Type B pancreatic cell (in vitro differentiated cells): ENCODE measurements at regions not wholly inside any gene's neighbourhood (a gene's known extent, or its start where the extent isn't known, plus 50 kb on each side); places are given as distances from the start of the nearest gene placed in this dataset.

ENCODE experiments used
- DNase-seq: peaks from one replicate; pipeline ENCODE4 v3.0.0; 2021; ENCODE audit warnings: mixed read lengths; ENCODE audit not compliant: unreplicated experiment; ENCODE audit errors: extremely low spot score
- H3K27ac Mint-ChIP-seq: 2 replicates; pipeline ENCODE4 v1.8.0; 2021; ENCODE audit warnings: mild to moderate bottlenecking, mixed read lengths
- H3K27me3 Mint-ChIP-seq: 2 replicates; pipeline ENCODE4 v1.8.0; 2021; ENCODE audit warnings: mixed read lengths
- H3K36me3 Mint-ChIP-seq: 2 replicates; pipeline ENCODE4 v1.8.0; 2021; ENCODE audit warnings: mixed read lengths
- H3K4me1 Mint-ChIP-seq: one replicate; pipeline ENCODE4 v1.8.0; 2021; ENCODE audit warnings: mixed read lengths; ENCODE audit not compliant: unreplicated experiment
- H3K4me3 Mint-ChIP-seq: 2 replicates; pipeline ENCODE4 v1.8.0; 2021; ENCODE audit warnings: mild to moderate bottlenecking, mixed read lengths
- H3K9me3 Mint-ChIP-seq: 2 replicates; pipeline ENCODE4 v1.8.0; 2021; ENCODE audit warnings: mixed read lengths
- TF ChIP-seq, protein P1 (sequence below): fragments of 200-600 bp; sonication (generic); conservative IDR thresholded peaks from 2 replicates; pipeline ENCODE4 v1.5.0; 2021; ENCODE audit warnings: antibody characterized with exemption, mild to moderate bottlenecking

DNA sequence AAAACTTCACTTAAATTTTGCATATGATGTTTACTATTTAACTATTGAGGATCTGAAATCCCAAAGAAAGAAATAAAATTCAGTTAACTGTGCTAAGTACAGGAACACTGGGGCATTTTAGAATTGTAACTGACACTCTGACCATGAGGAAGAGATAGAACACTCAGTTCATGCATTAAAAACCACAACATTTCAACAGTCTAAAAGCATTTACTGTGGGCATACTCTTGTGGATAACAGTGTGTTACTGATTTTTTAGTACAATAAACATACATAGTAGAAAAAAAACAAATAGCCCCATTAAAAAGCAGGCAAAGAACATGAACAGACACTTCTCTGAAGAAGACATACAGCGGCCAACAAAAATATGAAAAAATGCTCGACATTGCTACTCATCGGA, 1122.7 kb upstream of the PIK3C3 start:
- Mint-ChIP-seq H3K27me3 (no peaks in the 10 kb centered on the region), H3K4me3 (no peak overlapping the region), H3K4me1 (no peaks in the 10 kb centered on the region), H3K27ac (no peak overlapping the region), H3K9me3 (peaks cover 3% of the 10 kb centered on the region), H3K36me3 (no peaks in the 10 kb centered on the region)
- no peak for DNase-seq
- TF ChIP-seq, protein P1, sequence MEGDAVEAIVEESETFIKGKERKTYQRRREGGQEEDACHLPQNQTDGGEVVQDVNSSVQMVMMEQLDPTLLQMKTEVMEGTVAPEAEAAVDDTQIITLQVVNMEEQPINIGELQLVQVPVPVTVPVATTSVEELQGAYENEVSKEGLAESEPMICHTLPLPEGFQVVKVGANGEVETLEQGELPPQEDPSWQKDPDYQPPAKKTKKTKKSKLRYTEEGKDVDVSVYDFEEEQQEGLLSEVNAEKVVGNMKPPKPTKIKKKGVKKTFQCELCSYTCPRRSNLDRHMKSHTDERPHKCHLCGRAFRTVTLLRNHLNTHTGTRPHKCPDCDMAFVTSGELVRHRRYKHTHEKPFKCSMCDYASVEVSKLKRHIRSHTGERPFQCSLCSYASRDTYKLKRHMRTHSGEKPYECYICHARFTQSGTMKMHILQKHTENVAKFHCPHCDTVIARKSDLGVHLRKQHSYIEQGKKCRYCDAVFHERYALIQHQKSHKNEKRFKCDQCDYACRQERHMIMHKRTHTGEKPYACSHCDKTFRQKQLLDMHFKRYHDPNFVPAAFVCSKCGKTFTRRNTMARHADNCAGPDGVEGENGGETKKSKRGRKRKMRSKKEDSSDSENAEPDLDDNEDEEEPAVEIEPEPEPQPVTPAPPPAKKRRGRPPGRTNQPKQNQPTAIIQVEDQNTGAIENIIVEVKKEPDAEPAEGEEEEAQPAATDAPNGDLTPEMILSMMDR: no peak

DNA sequence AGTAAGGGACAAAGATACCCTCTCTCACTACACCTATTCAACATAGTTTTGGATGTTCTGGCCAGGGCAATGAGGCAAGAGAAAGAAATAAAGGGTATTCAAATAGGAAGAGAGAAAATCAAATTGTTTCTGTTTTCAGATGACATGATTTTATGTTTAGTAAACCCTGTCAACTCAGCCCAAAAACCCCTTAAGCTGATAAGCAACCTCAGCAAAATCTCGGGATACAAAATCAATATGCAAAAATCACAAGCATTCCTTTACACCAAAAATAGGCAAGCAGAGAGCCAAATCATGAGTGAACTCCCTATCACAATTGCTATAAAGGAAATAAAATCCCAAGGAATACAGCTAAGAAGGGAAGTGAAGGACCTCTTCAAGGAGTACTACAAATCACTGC, 1130.7 kb upstream of the PIK3C3 start:
- no peak overlapping the region for H3K4me3 Mint-ChIP-seq
- H3K4me1 Mint-ChIP-seq: no peaks in the 10 kb centered on the region
- H3K36me3 Mint-ChIP-seq: no peaks in the 10 kb centered on the region
- DNase-seq: no peak
- TF ChIP-seq, protein P1: no peak
- no peak overlapping the region for H3K27ac Mint-ChIP-seq
- H3K27me3 Mint-ChIP-seq: no peaks in the 10 kb centered on the region
- H3K9me3 Mint-ChIP-seq: no peaks in the 10 kb centered on the region

DNA sequence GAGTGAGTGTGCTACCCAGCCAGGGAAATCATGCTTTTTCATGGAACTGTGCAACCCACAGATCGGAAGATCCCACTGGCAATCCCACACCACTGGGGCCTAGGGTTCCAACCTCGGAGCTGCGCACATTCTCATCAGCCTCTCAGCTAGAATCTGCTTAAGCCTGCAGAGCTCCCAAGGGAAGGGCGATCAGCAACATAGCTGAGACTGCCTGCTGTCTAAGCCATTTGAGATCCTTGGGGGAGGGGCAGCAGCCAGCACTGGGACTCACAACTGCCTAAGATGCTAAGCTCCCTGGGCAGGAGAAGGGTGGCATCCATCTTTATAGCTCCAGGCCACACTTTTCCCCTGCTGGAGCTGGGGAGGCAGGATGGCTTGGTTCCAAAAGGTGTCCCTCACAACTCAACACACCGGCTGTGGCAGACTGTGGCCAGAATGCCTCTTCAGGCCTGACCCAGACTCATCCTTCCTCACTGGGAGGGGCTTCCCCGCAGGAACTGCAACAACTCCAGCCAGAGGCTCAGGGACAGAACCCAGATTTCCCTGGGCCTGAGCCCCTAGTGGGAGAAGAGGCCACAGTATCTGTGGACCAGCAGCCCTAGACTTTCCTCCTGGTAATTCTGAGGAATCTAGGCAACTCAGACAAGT, 1133.3 kb upstream of the PIK3C3 start:
- no peak overlapping the region for H3K4me3 Mint-ChIP-seq
- no peaks in the 10 kb centered on the region for H3K36me3 Mint-ChIP-seq
- TF ChIP-seq, protein P1: no peak
- no peak for DNase-seq
- H3K9me3 Mint-ChIP-seq: no peaks in the 10 kb centered on the region
- no peak overlapping the region for H3K27ac Mint-ChIP-seq
- no peaks in the 10 kb centered on the region for H3K4me1 Mint-ChIP-seq
- no peaks in the 10 kb centered on the region for H3K27me3 Mint-ChIP-seq

DNA sequence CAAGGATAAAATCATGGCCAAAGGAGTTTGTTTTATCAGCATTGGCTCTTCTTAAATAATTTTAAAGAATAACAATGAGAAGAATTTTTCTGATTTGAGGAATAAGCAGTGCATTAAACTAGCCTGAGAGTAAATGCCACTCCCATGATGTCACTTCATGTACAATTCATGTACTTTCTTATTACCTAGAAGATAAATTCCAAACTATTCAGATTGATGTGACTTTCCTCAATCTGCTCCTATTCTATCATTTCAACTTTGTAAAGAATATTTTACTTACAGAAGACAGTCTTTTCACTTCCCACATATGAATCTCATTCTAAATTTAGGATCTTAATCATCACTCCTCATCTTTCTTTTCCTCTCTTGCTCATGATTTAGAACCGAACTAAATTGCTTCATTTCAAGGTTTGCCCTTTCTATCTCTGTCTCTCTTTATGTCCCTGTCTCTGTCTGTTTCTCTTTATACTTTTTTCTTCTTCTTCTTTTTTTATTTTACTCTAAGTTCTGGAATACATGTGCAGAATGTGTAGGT, 1142.0 kb upstream of the PIK3C3 start:
- no peaks in the 10 kb centered on the region for H3K4me1 Mint-ChIP-seq
- H3K4me3 Mint-ChIP-seq: no peak overlapping the region
- no peaks in the 10 kb centered on the region for H3K27me3 Mint-ChIP-seq
- no peaks in the 10 kb centered on the region for H3K36me3 Mint-ChIP-seq
- peaks cover 3% of the 10 kb centered on the region for H3K9me3 Mint-ChIP-seq
- TF ChIP-seq, protein P1: no peak
- no peak overlapping the region for H3K27ac Mint-ChIP-seq
- DNase-seq: no peak

DNA sequence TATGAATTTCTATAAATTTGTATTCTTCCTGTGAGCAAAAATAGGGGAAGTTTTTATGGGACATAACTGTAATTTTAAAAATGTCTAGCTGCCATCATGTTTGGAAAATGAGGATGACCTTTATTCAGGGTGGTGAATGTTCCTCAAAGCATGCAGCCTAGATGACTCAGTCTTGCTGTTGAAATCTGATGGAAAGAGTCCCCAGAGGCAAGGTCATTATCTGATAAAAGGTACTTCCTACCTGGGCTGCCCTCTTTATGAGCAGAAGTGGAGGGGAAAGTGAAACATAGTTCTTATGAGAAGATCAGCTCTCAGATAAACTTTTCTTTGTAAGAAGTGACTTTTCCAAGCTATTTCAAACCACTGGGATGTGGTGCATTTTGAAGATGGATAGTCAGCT, 1144.7 kb upstream of the PIK3C3 start:
- peaks cover 5% of the 10 kb centered on the region for H3K4me1 Mint-ChIP-seq
- no peaks in the 10 kb centered on the region for H3K36me3 Mint-ChIP-seq
- peaks cover 3% of the 10 kb centered on the region for H3K9me3 Mint-ChIP-seq
- no peaks in the 10 kb centered on the region for H3K27me3 Mint-ChIP-seq
- no peak overlapping the region for H3K27ac Mint-ChIP-seq
- TF ChIP-seq, protein P1: no peak
- H3K4me3 Mint-ChIP-seq: no peak overlapping the region
- no peak for DNase-seq
